ENCODE measurements at regions not wholly inside any gene's neighbourhood (a gene's known extent, or its start where the extent isn't known, plus 50 kb on each side); places are given as distances from the start of the nearest gene placed in this dataset.

DNA sequence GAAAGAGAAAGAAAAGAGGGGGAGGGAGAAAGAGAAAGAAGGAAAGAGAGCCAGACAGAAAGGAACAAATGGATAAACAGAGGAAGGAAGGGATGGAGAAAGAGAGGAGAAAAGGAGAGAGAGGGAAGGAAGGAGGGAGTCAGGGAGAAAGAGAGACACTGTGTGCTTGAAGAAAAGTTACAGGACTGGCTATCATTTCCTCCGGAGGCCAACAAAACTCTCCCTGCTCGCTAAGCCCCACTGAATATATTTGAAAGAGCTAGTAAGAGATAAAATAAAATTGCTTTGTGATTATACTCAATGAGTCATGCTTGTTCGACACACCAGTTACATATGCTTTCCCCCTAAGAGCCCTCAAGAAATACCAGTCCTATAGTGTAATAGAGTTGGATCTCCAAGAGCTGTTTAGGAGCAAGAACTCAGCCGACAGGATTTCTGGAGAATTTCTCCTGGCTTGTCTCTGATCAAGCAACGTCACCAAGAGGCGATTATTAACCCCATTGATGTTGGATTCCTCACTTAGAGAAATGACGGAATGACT is 102.2 kb downstream of the MXRA5 start:
- peak overlapping the region; percentile 87 for H3K27ac Mint-ChIP-seq (ENCODE audit: unreplicated experiment)
- peaks cover 4% of the 10 kb centered on the region for H3K9me3 Mint-ChIP-seq (ENCODE audit: unreplicated experiment)
- H3K27me3 Mint-ChIP-seq (ENCODE audit: unreplicated experiment) = no peaks in the 10 kb centered on the region
- peaks cover 2% of the 10 kb centered on the region for H3K36me3 Mint-ChIP-seq (ENCODE audit: unreplicated experiment)
- H3K4me1 Mint-ChIP-seq (ENCODE audit: unreplicated experiment) = peaks cover 17% of the 10 kb centered on the region
- TF ChIP-seq, protein P1, sequence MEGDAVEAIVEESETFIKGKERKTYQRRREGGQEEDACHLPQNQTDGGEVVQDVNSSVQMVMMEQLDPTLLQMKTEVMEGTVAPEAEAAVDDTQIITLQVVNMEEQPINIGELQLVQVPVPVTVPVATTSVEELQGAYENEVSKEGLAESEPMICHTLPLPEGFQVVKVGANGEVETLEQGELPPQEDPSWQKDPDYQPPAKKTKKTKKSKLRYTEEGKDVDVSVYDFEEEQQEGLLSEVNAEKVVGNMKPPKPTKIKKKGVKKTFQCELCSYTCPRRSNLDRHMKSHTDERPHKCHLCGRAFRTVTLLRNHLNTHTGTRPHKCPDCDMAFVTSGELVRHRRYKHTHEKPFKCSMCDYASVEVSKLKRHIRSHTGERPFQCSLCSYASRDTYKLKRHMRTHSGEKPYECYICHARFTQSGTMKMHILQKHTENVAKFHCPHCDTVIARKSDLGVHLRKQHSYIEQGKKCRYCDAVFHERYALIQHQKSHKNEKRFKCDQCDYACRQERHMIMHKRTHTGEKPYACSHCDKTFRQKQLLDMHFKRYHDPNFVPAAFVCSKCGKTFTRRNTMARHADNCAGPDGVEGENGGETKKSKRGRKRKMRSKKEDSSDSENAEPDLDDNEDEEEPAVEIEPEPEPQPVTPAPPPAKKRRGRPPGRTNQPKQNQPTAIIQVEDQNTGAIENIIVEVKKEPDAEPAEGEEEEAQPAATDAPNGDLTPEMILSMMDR (IDR thresholded peaks at IDR 0.05) = no peak
- H3K4me3 Mint-ChIP-seq (ENCODE audit: unreplicated experiment) = peak overlapping the region; percentile 50
- DNase-seq (ENCODE audit: extremely low spot score, unreplicated experiment) = no peak

- TF ChIP-seq, protein P1 (IDR thresholded peaks at IDR 0.05) = no peak
- DNase-seq (ENCODE audit: extremely low spot score, unreplicated experiment) = no peak
- H3K36me3 Mint-ChIP-seq (ENCODE audit: unreplicated experiment) = no peaks in the 10 kb centered on the region
- H3K4me3 Mint-ChIP-seq (ENCODE audit: unreplicated experiment) = no peak overlapping the region
- H3K27me3 Mint-ChIP-seq (ENCODE audit: unreplicated experiment) = no peaks in the 10 kb centered on the region
- peak overlapping the region; percentile 85 for H3K27ac Mint-ChIP-seq (ENCODE audit: unreplicated experiment)
- H3K9me3 Mint-ChIP-seq (ENCODE audit: unreplicated experiment) = no peaks in the 10 kb centered on the region
- H3K4me1 Mint-ChIP-seq (ENCODE audit: unreplicated experiment) = peaks cover 48% of the 10 kb centered on the region
Observed at GRCh38 chrX:3232262-3232923, 114.1 kb downstream of the MXRA5 start.

DNA sequence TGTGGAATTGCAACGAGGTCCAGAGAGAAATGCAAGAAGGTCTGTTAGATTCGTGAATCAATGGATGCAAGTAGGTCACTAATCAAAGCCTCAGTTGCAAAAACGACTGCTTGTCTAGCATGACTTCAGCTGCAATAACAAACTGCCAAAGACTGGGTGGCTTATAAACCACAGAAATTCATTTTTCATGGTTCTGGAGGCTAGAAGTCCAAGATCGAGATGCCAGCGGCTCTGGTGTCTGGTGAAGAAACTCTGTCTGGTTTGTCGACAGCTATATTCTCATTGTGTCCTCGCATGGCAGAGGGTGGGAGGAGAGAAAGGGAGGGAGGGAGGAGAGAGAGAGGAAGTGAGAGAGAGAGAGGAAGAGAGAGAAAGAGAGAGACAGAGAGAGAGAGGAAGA is 114.7 kb downstream of the MXRA5 start:
- Mint-ChIP-seq H3K27ac (ENCODE audit: unreplicated experiment) (peak overlapping the region; percentile 85), H3K9me3 (ENCODE audit: unreplicated experiment) (no peaks in the 10 kb centered on the region), H3K4me1 (ENCODE audit: unreplicated experiment) (peaks cover 48% of the 10 kb centered on the region), H3K36me3 (ENCODE audit: unreplicated experiment) (no peaks in the 10 kb centered on the region), H3K27me3 (ENCODE audit: unreplicated experiment) (no peaks in the 10 kb centered on the region), H3K4me3 (ENCODE audit: unreplicated experiment) (peak overlapping the region; percentile 26)
- no peak for DNase-seq (ENCODE audit: extremely low spot score, unreplicated experiment)
- TF ChIP-seq, protein P1 (IDR thresholded peaks at IDR 0.05) = no peak

DNA sequence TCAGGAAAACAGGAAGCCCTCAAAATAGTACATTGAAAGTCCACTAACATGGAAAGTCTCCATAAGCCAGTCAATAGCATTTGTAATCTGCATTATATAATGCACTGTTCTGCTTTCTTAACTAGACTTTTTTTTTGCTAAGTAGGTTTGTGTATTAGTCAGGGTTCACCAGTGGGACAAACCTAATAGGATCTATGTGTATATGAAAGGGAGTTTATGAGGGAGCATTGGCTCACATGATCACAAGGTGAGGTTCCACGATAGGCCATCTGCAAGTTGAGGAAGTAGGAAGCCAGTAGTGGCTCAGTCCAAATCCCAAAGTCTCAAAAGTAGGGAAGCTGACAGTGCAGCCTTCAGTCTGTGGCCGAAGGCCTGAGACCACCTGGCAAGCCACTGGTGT is 116.0 kb downstream of the MXRA5 start:
- DNase-seq (ENCODE audit: extremely low spot score, unreplicated experiment) = no peak
- Mint-ChIP-seq H3K4me3 (ENCODE audit: unreplicated experiment) (no peak overlapping the region), H3K36me3 (ENCODE audit: unreplicated experiment) (no peaks in the 10 kb centered on the region), H3K27ac (ENCODE audit: unreplicated experiment) (peak overlapping the region; percentile 43), H3K27me3 (ENCODE audit: unreplicated experiment) (no peaks in the 10 kb centered on the region), H3K9me3 (ENCODE audit: unreplicated experiment) (no peaks in the 10 kb centered on the region), H3K4me1 (ENCODE audit: unreplicated experiment) (peaks cover 48% of the 10 kb centered on the region)
- TF ChIP-seq, protein P1 (IDR thresholded peaks at IDR 0.05) = no peak

- DNase-seq (ENCODE audit: extremely low spot score, unreplicated experiment) = no peak
- no peaks in the 10 kb centered on the region for H3K27me3 Mint-ChIP-seq (ENCODE audit: unreplicated experiment)
Observed at GRCh38 chrX:3227526-3227925, 118.9 kb downstream of the MXRA5 start.

More at GRCh38 chrX:3227526-3227925, 118.9 kb downstream of the MXRA5 start:
- peaks cover 38% of the 10 kb centered on the region for H3K4me1 Mint-ChIP-seq (ENCODE audit: unreplicated experiment)
- no peak overlapping the region for H3K4me3 Mint-ChIP-seq (ENCODE audit: unreplicated experiment)
- TF ChIP-seq, protein P1 (IDR thresholded peaks at IDR 0.05) = no peak
- H3K9me3 Mint-ChIP-seq (ENCODE audit: unreplicated experiment) = no peaks in the 10 kb centered on the region
- no peaks in the 10 kb centered on the region for H3K36me3 Mint-ChIP-seq (ENCODE audit: unreplicated experiment)
- no peak overlapping the region for H3K27ac Mint-ChIP-seq (ENCODE audit: unreplicated experiment)

Data from osteocyte (in vitro differentiated cells).